CD4-positive, alpha-beta T cell treated with Interleukin-4 for 1 hour (primary cell): ENCODE measurements at regions not wholly inside any gene's neighbourhood (a gene's known extent, or its start where the extent isn't known, plus 50 kb on each side); places are given as distances from the start of the nearest gene placed in this dataset.
"Not testable (repeated sequence)": the region's sequence is repeated elsewhere in the genome, so short reads cannot be mapped to it uniquely, and the experiment has no call there.

ENCODE experiments used
- DNase-seq, 2 donors: peaks; one replicate each; pipeline ENCODE4 v3.0.0-alpha.2; 2020 to 2022

DNA sequence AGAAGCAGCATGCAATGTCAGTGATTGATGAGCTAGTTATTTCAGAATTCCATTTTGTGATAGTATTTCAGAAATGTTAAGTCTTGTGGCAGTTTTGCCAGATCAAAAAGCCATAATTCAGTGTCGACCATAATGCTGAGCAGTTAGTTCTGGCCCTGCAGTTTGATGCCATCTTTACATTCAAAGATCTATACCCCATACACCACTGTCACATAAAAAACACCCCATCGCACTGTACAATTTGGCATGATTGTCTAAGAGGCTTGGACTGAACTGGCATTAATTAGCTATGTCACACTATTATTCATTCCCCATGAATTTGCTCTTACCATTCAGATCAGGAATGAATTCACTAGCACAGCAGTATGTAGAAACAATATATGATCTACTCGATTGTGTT is 127.7 kb upstream of the EPHA3 start:
- DNase-seq: no peak

DNA sequence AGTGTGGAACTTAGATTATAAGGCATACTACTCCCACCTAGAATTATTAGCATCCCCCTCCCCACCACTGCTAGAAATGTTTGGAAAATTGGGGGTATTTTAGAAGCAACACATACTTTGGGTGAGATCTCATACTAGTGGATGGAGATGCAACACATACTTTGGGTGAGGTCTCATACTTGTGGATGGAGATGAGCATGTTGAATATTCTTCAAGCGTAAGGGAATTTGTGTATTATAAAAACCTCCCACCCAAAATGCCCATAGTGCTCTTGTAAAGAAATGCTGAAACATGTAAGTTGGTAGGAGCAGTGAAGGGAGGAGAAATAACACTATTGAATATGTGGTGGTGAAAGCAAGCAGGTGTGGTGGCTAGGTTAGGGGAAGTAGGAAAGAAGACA is 124.0 kb upstream of the EPHA3 start:
- no peak for DNase-seq

DNA sequence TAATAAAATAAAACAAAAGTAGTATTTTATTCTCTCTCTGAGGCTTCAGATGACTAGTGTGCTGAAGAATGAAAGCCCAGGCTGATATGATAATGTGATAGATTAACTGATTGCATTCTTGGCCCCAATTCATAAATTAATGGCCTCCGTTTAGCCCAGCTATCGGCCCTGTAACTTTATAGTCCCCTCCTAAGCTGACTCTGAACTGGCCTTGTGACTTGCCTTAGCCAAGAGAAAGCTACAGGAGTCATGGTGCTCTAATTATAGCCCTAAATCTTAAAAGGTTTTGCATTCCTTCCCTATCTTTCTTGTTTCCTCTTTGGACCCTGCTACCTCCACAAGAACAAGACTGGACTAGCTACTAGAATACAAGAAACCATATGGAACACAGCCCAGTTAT is 123.2 kb upstream of the EPHA3 start:
- no peak for DNase-seq

DNA sequence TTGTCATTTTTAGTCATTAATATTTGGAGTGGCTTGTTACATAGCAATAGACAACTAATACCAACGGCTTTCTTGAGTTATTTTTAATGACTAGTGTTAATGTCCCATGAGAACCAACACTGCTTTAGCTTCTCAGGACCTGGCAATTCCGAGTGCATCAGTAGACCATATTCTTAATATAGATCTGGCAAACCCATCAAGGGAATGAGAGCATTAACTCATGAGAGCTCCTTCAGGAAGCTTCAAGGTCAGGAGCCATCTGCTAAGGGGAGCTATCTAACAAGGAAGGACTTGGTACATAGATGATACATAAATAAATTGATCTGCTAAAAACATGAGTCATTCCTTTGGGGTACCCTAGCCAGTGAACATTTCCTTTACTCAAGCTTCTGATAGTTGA is 122.6 kb upstream of the EPHA3 start:
- DNase-seq: no peak

DNA sequence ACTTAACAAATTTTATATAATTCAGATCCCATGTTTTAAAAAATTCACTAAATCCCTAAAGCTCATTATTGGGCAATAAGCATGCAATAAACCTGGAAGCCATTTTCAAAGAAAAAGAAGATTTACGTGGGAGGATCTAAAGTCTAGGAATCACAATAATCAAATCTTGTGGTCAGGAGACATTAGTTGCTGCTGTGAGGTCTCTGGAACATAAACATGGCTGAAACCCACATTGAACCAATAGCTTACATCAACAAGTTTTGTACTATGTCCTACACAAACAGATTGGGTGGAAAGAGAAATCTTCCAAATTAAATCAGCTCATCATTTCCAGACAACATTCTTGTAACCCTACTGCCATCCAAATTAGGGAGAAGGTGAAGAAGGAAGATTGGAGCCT is 121.9 kb upstream of the EPHA3 start:
- no peak for DNase-seq

DNA sequence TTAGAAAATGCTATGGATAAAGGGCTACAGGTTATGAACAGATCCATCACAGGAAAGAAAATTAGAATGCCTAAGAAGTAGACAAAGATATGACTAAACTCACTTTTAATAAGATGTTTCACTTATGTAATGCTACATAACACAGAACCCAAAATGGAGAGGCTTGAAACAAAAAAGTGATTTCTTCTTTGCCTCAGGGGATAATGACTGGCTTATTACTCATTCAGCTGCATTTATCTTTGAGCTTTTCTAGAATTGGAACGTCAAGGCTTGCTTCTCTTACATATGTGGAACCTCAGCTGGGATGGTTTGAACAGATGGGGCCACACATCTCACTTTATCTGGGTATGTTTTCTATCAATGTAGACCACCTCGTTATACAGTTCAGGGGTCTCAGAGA is 120.6 kb upstream of the EPHA3 start:
- no peak for DNase-seq

DNA sequence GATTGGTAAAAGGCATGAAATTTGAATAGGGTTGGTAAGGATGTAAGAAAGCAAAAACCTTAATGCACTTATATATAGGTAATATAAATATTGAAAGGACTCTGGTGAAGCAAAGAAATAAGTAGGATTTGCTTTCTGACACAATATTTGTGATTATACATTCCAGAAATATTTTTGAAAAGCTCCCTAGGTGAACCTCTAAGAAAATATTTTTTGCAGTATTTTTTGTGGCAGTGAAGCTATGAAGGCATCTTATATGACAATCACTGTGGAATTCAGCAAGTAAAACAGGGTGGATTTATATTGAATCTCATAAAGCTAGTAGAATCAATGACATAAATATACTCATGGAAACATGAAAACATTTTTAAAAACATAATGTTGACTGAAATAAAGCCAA is 119.6 kb upstream of the EPHA3 start:
- DNase-seq: no peak

DNA sequence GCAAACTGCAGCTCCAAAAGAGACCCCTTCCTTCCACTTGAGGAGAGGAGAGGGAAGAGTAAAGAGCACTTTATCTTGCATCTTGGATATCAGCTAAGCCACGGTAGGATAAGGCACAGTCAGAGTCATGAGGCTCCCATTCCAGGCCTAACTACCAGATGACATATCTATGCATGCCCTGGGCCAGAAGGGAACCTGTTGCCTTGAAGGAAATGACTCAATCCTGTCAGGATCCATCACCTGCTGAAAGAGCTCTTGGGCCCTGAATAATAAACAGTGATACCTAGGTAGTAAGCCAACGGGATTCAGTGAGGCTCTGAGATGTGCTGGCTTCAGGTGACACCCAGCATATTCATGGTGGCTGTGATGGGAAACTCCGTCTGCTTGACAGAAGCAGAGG is 118.5 kb upstream of the EPHA3 start:
- no peak for DNase-seq

DNA sequence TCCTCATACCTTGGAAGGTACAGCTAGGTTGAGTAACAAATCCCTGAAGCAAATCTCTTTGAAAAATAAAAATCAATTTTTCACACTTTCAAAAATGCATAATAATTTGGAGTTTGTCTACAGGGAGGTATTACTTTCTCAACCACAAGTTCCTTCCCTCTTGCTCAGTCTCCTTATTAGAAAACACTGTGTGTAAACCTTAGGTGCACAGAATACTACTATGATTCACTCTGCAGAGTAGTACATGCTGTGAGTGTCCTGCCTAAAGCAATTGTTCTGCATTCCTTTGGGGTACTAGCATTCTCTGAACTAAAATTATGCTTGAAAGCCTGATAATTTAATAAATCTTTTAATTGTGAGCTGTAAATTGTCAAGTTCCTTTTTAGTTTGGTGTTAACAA is 115.9 kb upstream of the EPHA3 start:
- no peak for DNase-seq

DNA sequence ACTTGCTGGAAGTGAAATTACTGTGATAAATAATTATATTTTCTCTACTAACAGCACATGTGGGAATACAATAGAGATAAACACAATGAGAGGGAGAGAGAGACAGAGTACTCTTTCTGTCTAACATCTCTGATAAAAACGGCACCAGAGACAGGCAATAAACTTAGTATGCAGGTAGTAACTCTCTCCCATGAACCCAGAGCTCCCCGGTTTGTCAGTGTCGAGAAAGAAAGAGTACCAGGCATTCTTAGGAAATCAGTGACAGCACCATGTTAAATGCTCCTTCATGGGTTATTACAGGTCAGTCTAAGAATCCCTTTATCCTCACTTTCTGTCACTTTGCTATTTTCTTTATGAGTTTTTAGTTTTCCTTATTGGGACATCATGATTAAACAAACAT is 110.7 kb upstream of the EPHA3 start:
- no peak for DNase-seq

DNA sequence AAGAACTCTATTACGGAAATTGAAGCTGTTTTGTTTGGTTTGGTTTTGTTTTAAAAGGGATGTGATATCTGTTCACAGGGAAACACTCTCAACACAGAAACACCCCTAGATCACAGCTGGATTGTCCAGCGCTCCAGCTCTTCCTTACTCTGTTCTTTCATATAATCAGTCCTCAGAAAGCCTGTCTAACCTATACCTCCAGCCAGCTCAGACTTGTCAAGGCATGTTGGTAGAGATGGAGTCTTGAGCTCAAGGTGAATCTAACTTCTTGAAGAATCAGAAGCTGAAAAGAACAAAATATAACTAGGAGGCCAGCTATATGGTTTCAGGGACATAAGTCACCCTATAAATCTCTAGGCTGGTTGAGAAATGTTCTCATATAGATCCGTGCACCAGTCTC is 110.2 kb upstream of the EPHA3 start:
- DNase-seq: no peak

DNA sequence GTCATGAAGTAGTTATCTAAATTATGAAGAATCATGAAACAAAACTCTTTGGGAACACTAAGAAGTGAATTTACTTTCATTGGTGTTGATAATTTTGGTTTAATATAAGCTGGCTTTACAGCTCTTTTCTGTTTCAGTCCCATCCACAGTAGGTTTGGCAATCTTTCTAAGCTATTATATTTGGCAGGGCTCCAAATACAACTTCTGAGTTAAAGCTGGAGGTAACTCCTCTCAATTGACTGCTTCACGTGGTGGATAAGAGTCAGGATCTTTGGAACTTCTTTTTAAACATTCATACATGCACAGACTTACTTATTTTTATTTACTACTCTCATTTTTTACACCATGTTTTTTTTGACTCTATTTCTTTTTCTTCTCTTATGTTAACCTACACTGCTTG is 106.5 kb upstream of the EPHA3 start:
- no peak for DNase-seq

DNA sequence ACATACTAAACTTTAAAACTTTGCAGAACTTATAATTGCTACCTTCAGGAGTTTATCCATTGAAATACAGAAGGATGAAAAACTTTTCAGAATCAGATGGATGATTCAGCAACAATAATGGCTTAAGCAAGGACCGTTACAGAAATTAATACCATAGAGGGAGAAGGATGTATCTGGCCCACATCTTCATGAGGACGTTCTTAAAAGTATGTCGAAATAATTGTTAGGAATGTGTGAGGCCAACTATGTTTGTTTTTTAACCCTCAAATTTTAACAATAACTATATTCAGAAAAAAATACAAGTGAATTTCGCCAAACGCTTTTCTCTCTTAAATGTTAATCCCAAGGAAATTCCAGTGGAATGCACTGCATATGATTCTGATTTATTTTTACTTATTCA is 105.2 kb upstream of the EPHA3 start:
- DNase-seq: no peak

DNA sequence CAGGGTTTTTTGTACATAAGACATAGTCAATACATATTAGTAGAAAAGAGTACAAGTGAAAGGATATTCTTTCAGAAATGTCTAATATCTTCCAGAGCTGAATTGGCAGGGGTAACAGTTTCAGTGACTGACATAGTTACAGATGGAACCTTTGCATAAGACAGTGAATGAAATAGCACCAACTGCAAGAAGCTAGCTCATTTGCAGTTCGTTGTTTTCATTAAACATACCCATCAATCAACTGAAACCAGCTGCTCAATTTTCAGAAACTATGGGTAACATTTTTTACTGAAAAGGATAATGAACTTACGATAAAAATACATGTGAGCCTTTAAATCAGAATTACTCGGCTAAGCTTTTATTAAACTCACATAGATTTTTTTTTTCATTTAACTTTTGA is 93.9 kb upstream of the EPHA3 start:
- DNase-seq: no peak

DNA sequence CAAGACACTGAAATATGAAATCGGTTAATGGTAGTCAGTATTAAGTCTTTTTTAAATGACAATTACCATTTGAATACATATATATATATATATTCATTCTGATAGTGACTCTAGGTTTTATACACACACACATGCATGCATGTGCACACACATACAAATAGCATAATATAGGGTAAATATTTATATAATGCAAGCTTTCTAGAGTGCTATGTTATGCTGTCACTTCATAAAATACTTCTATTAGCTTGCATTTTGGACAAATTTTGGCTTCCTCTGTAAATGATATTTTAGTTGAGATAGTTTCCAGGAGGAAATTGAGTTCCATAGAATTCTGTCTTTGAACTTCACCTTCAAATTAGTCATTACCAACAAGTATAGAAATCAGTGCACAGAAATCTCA is 89.9 kb upstream of the EPHA3 start:
- DNase-seq: no peak

DNA sequence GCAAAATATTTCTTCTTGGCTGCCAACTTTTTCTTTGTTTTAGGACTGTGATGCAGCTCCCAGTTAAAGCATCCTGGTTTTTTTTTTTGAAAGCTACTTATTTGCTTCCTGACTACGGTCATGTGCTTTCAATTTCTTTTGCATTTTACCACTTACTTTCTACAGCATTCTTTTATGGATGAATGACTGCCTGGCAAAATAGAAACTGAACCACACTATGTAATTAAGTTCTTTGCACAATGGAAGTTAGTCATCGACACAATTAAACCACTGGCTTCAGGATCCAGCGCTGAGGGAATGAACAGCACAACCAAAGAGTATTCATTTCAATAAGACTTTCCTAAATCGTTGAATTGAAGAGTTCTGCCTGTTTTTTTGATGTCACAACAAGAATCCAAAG is 82.2 kb upstream of the EPHA3 start:
- no peak for DNase-seq

DNA sequence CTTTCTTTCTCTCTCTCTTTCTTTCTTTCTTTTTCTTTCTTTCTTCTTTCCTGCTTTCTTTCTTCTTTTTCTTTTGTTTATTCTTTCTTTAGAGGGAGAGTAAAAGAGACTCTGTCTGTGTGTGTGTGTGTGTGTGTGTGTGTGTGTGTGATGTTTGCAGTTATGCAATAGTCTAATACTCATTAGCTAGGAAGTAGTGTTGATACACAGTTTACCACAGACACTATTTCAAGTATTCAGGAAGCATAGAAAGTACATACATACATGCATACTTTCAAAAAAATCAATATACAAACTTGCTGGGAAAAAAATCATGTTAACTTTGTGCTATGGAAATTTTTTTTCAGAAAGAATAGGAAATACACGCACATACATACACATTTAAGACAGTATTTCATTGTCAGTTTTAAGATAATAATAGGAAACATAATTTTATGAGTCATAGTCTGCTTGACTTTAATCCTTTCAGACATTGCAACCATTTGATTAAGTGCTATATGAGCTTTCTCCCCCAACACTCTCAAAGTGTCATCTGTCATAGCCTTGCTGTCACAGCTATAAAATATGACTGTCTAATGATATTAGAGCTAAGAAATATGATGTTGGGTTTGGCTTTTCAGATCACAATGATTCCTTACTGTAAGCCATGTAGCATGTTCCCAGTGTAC is 74.9 kb upstream of the EPHA3 start:
- no peak for DNase-seq

DNA sequence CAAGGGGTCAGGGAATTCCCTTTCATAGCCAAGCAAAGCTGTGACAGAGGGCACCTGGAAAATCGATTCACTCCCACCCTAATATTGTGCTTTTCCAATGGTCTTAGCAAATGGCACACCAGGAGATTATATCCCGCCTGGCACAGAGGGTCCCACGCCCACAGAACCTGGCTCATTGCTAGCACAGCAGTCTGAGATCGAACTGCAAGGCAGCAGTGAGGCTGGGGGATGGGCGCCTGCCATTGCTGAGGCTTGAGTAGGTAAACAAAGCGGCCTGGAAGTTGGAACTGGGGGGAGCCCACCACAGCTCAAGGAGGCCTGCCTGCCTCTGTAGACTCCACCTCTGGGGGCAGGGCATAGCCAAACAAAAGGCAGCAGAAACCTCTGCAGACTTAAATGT is 72.7 kb upstream of the EPHA3 start:
- not testable (repeated sequence) for DNase-seq

DNA sequence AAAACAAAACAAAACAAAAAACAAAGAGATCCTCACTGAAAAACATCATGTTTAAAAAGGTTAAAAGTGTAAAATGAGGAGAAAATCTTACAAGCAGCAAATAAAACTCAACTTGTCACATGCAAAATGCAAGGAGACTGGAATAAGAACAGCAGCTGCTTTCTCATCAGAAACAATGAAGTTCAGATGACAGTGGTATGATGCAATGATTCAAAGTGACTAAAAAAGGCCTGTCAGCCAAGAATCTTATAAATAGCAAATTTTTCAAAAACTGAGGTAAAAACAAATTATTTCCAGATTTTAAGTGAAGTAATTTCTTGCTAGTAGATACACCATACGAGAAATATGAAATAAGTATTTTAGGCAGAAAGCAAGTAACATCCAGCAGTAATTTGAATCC is 68.6 kb upstream of the EPHA3 start:
- no peak for DNase-seq

DNA sequence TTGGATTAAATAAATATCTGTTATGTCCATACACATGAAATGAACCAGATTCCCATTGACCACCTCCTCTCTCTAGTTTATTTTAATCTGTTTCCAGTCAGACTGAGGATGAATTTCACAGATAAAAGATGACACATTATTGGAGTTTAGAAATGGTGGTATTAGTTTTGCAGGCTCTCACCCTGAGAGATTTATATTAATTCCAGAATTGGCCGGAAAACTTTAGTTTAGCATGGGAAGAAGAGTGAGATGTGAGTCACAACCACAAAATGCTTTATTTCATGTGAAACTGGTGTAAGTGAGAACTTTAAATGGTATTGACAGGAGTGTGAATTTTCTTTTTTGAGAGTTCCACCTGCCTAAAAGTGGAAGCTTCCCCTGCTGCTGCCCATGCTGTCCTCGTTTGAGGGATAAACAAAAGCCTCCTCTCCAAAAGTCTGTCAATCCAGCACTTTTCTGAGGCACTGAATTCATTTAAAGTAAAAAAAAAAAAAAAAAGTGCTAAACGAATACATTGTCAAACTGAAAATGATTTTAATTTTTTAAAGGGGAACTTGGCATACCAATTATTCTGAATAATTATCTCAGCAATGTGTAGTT is 65.1 kb upstream of the EPHA3 start:
- no peak for DNase-seq

DNA sequence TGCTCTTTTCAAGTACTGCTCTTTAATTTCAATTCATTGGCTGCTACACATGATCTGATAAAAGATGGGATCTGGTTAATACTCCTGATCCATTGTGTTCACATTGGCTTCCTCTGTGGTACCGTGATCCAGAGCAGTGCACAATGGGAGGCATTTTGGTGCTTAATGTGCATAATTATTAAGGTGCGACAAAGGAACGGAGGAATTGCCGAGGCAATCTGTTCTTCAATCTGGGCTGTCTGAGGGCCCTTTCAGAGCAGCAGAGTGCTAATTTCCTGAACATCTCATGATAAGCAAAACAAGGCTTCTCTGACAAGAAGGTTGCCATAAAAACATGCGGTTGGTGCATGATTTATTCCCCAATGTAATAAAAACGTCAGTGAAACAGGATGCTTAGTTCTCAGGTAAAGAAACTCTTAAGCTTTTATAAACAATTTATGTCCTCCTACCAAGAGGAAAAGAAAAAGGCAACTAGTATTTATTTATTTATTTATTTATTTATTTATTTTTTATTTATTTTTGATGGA is 64.0 kb upstream of the EPHA3 start:
- DNase-seq: no peak

DNA sequence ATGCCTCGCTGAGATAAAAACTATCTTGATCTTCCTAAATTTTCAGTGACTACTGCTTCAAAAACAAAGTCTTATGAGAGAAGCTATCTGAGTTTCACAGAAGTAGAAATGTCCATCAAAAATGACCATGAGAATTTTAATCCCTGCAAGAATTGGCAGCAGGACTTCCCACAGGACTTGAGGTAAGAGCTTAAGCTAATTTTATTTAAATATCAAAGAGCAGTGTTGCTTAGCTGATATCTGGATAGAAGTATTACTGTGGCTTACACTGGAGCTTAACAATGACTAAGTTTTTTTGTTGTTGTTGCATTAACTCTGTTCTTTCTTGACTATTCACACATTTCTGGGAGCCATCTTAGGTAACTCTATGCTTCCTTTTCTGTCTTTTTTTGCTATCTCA is 60.8 kb upstream of the EPHA3 start:
- DNase-seq: no peak

DNA sequence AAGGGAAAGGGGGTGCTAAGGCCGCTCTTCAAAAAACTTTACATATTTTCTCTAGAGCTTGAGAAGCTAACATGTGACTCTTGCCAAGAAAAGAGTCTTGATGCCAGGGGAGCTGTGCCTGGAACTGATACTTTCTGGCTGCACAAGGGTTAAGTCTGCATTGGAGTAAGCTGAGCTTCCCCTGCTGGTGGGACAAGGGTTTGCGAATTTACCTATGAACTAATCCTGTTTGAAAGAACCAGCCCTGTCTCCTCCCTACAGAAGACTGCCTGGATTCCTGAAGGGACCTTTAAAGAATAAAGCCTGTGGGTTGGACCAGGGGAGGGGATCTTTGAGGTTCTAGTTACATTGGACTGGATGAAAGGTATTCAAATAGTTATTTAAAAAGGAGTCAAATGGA is 58.3 kb upstream of the EPHA3 start:
- no peak for DNase-seq

DNA sequence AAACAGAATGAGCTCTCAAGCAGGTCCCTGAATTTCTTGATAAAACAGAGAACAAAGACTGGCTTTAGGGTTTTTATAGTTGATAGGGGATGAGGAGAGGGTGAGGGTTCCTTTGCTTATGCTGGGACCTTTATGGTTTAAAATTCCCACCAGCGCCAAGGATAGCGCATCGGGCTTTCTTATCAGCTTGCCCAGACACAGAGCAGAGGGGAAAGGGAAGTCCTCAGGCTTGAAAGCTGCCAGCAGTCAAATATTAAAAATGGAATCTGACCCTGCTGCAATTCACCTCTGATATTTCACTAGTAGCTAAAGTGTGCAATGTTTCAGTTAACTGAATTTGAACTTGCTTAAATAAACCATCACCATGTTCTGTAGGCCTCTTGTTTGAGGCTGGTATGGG is 55.0 kb upstream of the EPHA3 start:
- no peak for DNase-seq

DNA sequence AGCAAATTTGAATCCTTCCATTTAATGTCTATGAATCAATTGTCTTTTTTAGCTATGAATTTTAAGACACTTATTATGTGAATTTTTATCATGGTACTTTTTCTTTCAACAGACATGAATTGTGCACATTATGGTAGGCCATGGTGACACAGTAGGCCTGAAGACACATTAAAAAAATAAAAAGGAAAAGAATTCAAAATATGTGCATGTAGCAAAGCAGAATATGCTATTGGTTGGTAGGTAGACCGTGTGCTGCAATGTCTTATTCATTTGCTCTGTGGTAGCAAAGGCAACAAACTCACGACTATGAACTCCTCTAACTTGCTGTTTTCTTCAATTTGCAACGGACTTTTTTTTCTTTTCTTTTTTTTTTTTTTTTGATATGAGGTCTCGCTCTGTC is 50.0 kb upstream of the EPHA3 start:
- DNase-seq: no peak
